HG03060 (cell line): ENCODE measurements at regions not wholly inside any gene's neighbourhood (a gene's known extent, or its start where the extent isn't known, plus 50 kb on each side); places are given as distances from the start of the nearest gene placed in this dataset.
"Not testable (repeated sequence)": the region's sequence is repeated elsewhere in the genome, so short reads cannot be mapped to it uniquely, and the experiment has no call there.

ENCODE experiments used
- ATAC-seq: cut with Tn5 transposase; IDR thresholded peaks from one replicate; pipeline ENCODE4 v1.9.1; 2021; ENCODE audit warnings: low read depth, moderate number of reproducible peaks; ENCODE audit not compliant: unreplicated experiment

DNA sequence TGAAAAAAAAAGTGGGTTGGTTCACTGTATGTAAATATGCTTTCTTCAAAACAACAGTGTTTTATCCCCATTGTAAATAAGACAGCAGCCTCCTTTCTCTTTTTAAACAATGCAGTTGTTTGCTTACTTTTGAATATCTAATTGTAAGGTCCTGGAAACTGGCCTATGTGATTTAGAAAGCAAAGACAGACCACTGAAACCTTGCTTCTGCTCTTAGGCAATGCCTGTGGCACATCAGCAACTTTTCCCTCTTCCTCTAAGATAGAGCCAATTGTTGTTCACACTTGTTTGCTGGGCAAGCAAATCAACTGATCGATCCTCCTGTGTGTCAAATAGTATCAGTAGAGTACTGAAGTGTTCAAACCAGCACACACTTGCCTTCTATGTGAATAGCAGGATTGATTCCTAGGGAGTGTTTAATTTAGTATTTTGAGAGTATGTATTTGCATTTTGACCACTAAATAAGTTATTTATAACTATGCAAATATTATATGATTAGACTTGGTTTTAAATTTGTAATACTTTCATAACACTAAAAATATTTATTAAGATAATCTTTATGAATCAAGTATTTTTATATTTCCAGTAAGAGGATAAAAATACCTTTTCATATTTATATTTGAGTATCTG is 55.4 kb upstream of the GRPR start:
- no peak for ATAC-seq

DNA sequence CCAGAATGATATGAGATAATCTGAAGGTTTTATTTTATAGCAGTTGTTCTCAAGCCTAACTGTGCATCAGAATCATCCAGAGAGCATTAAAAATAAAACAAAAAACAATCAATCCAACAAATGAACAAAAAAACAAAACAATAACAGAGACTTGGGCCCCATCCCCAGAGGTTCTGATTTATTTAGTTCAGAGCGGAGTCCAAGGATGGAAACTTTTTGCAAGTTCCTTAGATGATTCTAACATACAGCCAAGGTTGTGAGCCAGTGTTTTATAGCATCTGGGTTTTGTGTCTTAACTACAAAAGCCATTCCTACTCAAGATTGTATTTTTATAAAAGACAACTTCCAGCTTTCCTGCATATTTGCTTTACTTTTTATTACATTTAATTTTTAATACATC is 59.4 kb upstream of the GRPR start:
- ATAC-seq, result no peak

DNA sequence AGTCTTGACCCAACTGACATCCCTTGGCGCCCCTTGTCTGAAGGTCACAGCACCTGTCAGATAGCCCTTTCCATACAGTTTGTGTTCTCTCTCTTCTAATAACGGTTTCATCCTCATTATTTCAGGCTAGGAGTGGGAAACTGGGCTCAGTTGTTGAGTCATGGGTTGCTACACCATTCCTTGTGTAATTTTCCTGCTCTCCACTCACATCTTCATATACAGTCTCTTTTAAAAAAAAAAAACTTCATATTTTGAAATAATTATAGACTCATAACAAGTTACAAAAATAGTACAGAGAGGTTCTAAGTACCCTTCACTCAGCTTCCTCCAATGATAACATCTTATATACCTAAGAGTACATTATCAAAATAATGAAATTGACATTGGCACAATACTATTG is 60.2 kb upstream of the GRPR start:
- ATAC-seq, result no peak

DNA sequence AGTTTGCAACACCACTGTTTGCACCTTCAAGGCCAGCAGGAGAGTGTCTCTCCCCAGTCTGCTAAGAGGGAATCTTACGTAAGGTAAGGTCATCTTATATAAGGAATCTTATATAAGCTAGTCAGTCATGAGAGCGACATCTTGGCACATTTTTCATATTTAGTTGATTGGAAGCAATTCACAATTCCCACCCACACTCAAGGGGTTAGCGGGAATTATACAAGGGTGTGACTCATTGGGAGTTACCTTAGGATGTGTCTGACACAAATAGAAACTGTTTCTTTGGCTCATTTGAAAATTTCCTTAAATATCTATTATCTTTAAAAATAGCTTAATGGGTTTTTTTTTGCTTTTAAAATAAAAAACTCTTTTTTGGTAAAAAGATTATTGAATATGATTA is 62.1 kb upstream of the GRPR start:
- ATAC-seq, result no peak

DNA sequence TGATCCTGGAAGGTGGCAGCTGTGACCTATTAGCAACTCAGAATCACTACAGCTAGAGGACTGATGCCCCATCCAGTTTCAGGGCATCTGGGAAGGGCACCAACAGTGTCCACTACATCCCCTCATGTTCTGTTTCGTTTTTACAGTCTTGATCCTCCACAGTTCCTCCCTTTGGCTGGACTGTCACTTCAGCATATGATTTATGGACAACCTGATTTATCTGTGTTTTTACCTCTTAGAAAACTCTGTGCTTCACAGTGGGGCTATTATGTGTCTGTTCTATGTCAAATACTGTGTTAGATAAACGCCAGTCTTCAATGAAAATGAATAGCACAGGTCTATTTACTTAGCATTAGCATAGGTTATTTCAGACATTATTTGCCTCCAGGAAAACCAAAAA is 63.1 kb upstream of the GRPR start:
- ATAC-seq, result no peak

DNA sequence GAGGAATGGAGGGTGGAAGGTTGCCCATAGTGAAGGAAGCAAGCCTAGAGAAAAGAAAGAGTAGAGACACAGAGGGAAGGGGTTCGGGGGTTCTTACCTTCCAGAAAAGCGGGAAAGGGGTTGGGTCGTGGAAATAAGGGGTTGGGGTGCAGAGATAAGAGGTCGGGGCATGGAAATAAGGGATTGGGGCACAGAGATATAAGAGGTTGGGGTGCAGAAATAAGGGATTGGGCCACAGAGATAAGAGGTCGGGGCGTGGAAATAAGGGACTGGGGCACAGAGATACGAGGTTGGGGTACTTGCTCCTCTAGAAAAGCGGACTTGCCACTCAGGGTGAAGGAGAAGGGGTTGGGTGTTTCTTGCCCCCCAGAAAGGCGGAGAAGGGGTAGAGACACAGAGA is 74.2 kb upstream of the GRPR start:
- ATAC-seq, result not testable (repeated sequence)

DNA sequence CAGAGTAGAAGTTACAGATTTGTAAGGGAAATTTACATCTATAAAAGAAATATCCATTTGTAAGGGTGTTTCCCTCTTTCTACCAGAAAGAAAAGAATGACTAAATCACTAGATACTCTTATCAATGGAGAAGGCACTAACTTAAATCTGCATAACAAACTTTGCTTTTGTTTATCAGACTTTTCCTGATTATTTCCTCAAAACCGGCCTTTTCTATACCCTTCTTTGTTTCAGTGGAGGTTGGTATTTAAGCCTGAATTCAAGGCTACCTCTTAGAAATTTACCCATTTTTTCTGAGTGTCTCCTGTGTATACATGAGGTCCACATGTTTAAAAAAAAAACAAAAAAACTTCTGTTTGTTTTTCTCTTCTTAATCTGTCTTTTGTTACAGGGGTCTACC is 80.4 kb upstream of the GRPR start:
- ATAC-seq, result no peak

DNA sequence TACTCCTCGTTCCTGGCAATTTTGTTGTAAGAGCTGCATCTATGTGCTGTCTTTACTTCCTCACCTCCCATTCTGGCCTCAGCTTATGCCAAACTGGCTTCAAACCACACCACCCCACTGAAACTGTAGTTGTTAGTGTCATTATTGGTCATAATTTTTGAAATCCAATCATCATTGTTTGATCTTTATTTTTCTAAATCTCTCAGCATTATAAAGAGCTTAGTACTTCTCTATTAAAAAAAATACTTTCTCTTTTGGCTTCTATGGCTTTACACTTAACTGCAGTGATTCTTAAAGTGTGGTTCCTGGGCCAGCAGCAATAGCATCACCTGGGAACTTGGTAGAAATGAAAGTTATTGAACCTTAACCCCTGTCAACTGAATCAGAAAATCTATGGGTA is 83.5 kb upstream of the GRPR start:
- ATAC-seq, result no peak

DNA sequence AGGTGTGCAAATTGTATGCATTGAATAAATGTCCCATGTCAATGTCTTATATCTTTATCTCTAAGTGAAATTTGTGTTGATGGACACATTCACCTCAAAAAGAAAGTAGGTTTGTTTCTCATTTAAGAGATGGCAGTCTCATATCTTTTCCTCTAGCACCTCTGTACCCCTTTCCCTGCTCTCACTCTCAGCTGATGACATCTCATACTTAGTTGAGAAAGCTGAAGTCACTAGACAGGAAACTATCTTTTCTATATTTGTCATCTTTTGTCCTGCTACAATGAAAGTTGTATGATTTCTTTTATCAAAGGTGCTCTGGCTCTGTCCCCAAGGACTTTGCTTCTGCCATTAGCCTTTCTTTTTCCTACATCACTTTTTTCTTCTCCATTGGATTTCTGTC is 84.0 kb upstream of the GRPR start:
- ATAC-seq, result no peak

DNA sequence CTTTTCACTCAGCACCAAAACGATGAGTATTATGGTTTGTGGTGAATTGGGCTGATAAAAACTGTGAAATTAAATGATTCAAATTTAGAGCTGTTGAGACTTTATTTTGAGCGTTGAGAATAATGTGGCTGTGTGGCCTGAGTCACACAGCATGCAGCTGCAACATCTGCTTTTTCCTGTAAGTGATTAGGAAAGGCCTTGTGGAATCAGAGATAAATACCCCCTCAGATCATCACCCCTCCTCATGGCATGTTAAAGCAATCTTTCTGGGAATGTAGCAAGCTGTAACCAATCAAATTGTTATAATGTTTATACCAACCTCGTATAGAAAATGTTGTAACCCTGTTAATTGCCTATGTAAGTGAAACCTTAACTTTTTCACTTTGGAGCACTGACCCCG is 90.0 kb upstream of the GRPR start:
- ATAC-seq, result no peak

DNA sequence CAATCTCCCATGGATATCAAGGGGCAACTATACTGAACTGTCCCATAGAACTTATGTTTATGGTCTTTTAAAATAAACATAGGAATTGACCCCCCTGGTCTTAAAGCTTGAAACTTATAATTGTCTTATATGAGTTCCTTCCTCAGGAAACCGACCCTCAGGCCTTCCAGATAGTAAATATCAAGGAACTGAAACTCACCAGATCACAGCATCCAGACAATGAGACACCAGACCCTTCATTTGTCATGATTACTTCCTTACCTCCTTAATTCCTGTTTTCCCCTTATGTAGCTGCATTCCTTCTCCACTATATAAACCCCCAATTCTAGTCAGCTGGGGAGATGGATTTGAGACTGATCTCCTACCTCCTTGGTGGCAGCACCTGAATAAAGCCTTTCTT is 94.8 kb upstream of the GRPR start:
- ATAC-seq, result no peak

DNA sequence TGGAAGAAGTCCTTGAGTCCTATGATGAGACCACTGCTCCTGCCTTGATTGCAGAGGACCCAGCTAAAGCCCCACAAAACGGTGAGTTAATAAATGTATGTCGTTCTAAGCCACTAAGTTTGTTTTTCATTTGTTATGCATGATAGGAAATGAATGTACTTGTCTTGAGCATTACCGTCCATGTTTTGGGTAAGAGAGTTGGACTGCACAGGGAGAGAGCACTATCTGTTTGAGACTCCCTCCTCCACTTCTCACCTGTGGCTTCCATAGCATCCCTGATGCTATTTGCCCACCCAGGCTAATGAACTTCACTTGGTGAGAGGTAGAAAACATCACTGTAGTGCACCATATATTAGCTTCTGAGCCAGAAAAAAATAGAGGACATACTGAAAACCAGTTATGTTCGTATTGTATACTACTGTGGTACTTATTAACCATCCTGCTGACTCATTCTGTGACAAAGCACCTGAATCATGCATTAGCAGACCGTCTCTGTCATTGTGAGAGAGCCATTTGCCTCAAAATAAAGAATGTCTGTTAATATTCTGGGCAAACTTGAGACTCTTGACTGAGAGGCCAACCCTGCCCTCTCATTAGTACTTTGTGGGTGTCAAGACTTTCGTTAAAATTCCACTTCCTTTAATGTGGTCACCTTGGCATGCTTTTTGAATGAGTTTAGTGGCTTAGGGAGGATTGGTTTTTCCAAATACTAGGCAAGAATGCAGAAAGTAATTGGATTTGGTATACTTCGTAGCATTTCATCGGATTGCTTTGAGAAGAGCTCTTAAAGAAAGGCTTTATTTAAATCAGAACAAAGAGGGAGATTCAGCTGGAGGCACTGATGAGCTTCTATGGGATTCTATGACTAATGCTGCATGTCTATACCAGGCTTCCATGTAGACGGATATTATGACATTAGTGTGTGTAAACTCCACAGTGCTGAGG is 99.3 kb upstream of the GRPR start:
- ATAC-seq, result peak; percentile 97

DNA sequence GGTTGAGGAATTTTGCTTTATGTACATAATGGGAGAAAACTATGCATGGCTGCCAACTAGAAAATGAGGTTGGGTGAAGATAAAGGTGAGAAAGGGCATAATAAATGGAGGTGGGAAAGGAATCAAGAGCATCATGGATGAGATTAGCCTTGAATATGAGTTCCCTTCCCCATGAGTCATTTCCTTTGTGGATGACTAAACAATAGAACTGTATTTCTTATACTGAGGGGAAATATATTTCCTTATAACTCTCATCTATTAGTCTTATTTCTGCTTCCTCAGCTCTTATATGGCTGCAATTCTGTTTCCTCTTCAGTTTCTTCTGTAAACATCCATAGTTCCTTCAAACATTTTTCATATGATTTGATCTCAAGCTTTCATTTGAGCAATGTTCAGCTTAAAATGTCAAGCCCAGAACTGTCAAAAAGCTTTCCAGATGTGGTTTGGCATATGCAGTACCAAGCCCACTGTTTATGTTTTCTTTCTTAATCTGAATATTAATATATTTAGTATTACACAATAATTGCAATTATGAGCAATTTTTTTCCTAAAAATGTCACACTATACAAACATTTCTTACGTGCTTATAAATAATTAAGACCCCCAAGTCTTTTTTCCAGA is 100.7 kb upstream of the GRPR start:
- no peak for ATAC-seq

DNA sequence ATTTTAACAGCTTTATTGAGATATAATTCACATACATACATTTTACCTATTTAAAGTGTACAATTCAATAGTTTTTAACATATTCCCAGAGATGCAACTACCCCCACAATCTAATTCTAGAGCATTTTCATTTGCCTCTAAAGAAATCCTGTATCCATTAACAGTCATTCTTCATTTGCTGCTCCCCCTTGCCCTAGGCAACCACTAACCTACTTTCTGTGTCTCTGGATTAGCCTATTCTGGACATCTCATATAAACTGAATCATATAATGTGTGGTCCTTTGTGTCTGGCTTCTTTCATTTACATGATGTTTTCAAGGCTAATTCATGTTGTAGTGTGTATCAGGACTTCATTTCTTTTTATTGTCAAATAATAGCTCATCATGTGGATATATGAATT is 105.1 kb upstream of the GRPR start:
- no peak for ATAC-seq

DNA sequence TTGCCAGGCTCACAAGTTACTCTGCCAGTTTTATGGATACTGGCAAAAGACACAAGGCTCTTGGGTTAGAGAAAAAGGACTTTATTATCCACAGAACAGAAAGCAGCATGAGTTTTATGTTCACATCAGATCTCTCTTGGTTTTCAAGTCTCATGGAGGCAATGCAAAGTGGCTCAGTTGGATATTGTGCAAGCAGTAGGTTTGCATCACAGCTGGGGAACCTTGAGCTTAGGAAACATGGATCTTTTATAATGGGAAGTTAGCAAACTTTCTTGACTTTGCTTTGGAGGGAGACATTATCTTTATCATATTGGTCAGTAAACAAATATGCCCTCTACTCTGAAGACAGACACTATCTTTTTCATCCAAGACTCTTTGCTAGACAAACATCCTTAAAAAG is 109.2 kb upstream of the GRPR start:
- ATAC-seq, result no peak

DNA sequence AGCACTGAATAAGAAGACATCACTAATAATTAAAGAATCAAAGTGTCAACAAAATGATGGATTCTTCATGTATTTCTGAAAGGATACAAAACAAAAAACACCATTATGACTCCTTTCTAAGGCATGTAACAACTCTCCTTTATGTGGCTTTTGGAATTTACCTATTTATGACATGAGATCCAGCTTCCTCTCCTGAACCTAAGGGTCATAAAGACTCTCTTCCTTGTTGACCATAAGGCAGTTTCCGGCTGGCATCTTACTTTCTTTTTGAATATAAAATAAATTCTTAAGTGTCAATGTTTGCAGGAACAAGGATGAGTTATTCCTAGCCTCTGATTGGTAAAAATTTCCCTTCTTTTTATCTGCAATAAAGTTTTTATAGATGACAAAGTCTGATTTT is 111.1 kb upstream of the GRPR start:
- ATAC-seq, result no peak

DNA sequence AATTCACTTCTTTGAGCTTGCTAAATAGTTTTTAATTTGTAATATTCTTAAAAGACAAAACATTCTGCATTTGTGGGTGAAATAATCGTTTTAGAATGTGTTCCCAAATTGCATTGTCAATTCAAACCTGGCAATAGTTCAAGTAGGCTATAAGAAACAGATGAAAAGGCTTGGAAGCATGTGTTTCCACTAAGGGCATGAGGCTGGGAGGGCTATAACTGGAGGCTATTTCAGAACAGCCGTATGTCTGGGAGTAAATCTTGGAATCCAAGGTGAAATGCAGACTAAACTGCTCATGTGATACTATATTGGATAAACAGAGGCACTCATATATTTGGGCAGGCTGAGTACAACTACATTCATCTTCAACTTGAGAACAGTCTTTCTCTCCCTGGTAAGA is 117.4 kb upstream of the GRPR start:
- ATAC-seq, result no peak

DNA sequence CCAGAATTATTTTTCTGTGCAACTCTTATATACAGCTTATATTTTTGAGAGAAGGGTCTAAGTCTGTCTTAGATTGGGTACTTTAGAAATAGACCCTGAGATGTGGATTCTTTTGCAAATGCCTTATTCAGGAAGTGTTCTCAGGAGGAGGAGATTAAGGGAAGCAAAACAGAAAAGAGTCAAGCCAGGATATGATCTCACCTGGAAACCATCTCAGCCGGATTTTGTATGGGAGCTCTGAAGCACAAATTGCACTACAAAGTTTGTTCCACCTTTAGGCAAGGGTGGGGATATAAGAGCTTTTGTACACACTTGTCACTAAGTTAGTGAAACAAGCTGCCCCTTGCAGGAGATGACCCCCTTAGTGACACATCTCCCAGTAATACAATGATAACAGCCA is 121.2 kb upstream of the GRPR start:
- ATAC-seq, result no peak

DNA sequence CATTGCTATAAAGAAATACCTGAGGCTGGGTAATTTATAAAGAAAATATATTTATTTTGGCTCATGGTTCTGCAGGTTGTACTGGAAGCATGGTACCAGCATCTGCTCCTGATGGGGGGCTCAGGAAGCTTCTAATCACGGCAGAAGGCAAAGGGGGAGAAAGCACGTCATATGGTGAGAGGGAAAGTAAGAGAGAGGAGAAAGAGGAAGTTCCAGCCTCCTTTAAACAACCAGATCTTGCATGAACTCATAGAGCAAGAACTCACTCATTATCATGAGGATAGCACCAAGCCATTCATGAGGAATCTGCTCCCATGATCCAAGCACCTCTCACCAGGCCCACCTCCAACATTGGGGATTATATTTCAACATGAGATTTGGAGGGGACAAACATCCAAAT is 125.0 kb upstream of the GRPR start:
- no peak for ATAC-seq

DNA sequence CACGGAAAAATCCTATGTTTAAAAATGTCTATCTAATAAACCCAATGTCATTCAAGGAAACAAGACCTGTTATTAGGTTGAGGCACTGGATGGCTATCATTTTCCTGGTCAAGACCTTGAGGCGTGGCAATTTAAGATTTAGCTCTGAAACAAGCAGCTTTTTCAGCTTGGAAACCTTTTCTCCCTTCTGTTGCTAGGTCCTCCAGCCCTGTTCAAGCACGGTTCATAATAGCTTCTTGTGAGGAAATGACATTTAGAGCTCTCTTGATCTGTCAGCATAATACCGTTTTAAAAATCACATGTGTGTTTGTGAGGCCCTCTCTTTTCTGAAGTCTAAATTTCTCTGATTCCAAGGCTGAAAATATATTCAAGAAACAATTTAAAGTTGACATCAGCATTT is 133.6 kb upstream of the GRPR start:
- no peak for ATAC-seq

DNA sequence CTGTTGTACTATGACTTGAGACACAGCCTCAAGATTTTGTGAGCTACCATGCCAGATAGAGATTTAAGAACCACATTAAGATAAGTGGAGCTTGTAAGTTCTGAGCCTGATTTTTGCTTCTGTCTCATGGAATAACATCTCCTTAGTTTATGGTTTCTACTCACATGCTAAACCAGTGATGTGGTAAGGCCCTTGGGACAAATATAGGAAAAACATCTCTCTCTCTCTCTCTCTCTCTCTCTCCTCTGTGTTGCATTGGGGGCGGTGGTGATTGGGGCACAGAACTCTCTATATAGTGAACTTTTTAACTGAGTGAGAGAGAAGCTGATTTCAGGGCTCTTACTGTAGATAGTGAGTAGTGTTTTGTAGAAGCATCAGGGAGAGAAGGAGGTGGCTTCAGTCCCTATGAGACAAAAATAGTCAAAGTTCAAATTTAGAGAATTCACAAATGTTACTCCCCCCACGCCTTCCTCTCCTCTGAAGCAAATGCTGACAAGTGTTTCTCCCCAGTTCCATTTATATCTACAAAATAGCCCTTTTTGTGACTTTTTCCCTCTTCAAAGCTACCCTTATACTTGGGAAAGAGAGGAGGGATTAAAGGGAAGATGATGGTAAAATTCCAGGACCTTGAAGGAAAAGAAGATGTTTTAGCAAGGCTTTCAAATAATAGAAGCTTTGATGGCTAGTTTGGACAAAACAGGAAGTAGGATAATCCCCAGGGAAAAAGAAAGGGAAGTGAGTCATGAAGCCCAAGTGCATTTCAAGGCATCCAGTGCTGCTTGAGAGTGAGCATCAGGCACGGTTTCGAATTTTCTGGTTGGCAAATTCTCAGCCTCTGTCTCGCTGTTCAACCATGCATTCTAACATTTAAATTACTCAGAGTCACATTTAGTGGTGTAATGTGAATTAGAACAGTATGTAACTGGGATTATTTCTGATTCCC is 134.3 kb upstream of the AP1S2 start:
- no peak for ATAC-seq
